ENCODE measurements at regions not wholly inside any gene's neighbourhood (a gene's known extent, or its start where the extent isn't known, plus 50 kb on each side); places are given as distances from the start of the nearest gene placed in this dataset.

DNA sequence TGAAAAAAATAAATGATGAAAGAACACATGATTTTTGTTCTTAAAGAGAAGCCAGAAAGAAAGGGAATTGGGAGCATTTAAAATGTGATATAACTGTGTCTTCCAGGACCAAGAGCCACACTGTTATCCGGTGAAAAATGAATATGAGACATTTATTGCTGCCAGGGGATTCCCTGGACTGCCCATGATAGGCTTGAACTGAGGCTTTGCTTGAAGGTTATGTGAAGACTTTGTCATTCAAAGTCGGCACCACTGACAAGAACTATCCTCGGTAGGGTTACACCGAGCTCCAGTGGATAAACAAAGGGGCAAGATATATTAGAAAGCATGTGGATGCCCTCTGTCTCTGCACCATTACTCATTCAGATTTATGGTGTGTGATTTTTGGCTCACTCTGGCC is 125.4 kb upstream of the MINDY3 start:
- no peak for ATAC-seq
- Histone ChIP-seq H3K4me1 (no peaks in the 10 kb centered on the region), H3K27ac (no peak overlapping the region), H3K36me3 (no peaks in the 10 kb centered on the region), H3K9me3 (peaks cover 0 to 5% of the 10 kb centered on the region in 2 donors), H3K4me3 (no peak overlapping the region), H3K27me3 (no peaks in the 10 kb centered on the region)
- no peak for DNase-seq
- TF ChIP-seq, protein P1, sequence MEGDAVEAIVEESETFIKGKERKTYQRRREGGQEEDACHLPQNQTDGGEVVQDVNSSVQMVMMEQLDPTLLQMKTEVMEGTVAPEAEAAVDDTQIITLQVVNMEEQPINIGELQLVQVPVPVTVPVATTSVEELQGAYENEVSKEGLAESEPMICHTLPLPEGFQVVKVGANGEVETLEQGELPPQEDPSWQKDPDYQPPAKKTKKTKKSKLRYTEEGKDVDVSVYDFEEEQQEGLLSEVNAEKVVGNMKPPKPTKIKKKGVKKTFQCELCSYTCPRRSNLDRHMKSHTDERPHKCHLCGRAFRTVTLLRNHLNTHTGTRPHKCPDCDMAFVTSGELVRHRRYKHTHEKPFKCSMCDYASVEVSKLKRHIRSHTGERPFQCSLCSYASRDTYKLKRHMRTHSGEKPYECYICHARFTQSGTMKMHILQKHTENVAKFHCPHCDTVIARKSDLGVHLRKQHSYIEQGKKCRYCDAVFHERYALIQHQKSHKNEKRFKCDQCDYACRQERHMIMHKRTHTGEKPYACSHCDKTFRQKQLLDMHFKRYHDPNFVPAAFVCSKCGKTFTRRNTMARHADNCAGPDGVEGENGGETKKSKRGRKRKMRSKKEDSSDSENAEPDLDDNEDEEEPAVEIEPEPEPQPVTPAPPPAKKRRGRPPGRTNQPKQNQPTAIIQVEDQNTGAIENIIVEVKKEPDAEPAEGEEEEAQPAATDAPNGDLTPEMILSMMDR (IDR thresholded peaks at IDR 0.05) = no peak
- intact Hi-C loops (cut with DNase I) = no loop called here

DNA sequence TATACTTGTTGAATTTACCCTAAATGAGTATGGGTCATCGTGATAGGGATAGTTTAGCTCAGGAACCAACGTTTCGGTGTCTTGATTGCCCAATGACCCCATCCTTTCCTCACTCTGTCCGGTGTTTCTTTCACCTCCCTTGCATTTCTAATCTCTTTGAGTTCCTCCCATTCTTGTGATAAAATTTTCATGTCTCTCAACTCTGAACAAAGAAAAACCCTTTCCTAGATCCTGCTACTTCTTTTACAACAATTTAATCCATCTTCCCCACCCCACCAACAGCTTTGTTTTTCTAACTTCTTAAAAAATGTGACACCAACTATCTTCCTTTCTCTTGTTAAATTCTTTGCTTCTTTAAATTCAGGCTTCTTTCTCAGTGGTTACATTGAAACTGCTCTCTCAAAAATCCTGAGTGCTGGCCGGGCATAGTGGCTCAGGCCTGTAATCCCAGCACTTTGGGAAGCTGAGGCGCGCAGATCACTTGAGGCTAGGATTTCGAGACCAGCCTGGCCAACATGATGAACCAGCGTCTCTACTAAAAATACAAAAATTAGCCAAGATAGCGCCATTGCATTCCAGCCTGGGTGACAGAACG is 130.3 kb upstream of the MINDY3 start:
- TF ChIP-seq, protein P1 (IDR thresholded peaks at IDR 0.05) = no peak
- H3K4me1 ChIP-seq = no peaks in the 10 kb centered on the region

DNA sequence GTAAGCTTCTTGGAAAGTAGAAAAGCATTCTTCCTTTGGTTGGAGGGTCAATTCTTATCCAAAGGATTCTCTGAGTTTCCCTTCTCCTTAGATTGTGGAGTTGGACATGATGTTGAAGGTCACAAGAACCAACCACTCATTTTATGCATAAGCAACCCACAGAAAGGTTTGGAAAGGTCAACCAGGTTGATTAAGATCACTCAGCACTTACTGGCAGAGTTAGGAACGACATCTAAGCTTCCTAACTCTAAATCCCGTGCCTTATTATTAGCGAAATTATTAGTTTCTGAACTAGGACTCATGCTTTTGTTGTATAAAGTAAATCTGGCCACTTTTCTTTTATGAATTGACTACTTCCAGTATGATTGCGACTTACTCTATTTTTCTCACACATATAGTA is 137.0 kb upstream of the MINDY3 start:
- Histone ChIP-seq H3K36me3 (no peaks in the 10 kb centered on the region), H3K4me3 (no peak overlapping the region), H3K27me3 (no peaks in the 10 kb centered on the region), H3K27ac (no peak overlapping the region), H3K9me3 (peaks cover 0 to 13% of the 10 kb centered on the region in 2 donors), H3K4me1 (no peaks in the 10 kb centered on the region)
- intact Hi-C loops (cut with DNase I) = no loop called here
- ATAC-seq (no peak), DNase-seq (no peak)
- TF ChIP-seq, protein P1 (IDR thresholded peaks at IDR 0.05) = no peak

More for the DNA sequence above, 130.3 kb upstream of the MINDY3 start:
- no peak for DNase-seq
- intact Hi-C loops (cut with DNase I) = no loop called here
- no peaks in the 10 kb centered on the region for H3K27me3 ChIP-seq
- no peak overlapping the region for H3K27ac ChIP-seq
- H3K9me3 ChIP-seq = peaks cover 0 to 8% of the 10 kb centered on the region in 2 donors
- no peaks in the 10 kb centered on the region for H3K36me3 ChIP-seq
- no peak for ATAC-seq
- H3K4me3 ChIP-seq = no peak overlapping the region

DNA sequence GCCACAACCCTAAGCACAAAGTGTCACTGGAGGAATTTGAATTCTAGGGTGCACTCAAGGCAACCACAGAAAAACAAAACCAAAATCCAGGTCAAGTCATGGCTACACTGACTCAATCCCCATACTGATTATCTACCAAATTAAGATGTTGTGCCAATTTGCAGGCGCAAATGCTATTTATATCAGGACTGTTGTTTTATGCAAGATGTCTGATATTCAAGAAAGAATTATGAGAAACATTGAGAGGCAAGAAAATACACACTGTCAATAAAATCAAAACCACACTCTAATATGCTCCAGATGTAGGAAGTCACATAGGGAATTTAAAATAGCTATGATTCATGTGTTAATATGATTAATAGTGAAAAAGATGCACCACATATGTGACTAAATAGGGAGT is 141.3 kb upstream of the MINDY3 start:
- ATAC-seq (no peak), DNase-seq (no peak)
- H3K4me1 ChIP-seq = no peaks in the 10 kb centered on the region
- TF ChIP-seq, protein P1 (IDR thresholded peaks at IDR 0.05) = no peak
- H3K27ac ChIP-seq = no peak overlapping the region
- H3K9me3 ChIP-seq = peaks cover 0 to 19% of the 10 kb centered on the region in 2 donors
- H3K4me3 ChIP-seq = no peak overlapping the region
- H3K36me3 ChIP-seq = no peaks in the 10 kb centered on the region
- H3K27me3 ChIP-seq = no peaks in the 10 kb centered on the region
- intact Hi-C loops (cut with DNase I) = no loop called here

DNA sequence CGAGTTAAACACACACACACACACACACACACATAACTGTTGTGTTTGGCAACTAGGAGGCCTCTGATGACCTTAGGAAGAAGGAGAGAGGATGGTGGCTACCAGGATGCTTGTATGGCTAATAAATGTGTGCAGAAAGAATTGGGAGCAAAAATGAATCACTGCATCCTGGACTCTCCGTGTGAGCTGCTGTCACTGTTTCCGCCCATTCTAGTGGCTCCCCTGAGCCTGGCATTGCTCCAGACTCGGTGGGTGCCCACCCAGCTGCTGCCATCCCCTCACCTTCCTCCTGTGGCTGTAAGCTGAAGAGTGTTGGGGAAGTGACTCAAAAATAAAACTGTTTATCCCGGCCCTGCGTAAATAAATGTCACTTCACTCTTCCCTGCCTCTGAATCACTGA is 149.5 kb upstream of the MINDY3 start:
- DNase-seq (no peak), ATAC-seq (no peak)
- Histone ChIP-seq H3K4me1 (no peaks in the 10 kb centered on the region), H3K4me3 (no peak overlapping the region), H3K36me3 (no peaks in the 10 kb centered on the region), H3K27me3 (no peaks in the 10 kb centered on the region), H3K9me3 (peaks cover 0 to 7% of the 10 kb centered on the region in 2 donors), H3K27ac (no peak overlapping the region)
- TF ChIP-seq, protein P1 (IDR thresholded peaks at IDR 0.05) = no peak
- intact Hi-C loops (cut with DNase I) = no loop called here
